SH-SY5Y (cell line): ENCODE measurements at regions not wholly inside any gene's neighbourhood (a gene's known extent, or its start where the extent isn't known, plus 50 kb on each side); places are given as distances from the start of the nearest gene placed in this dataset.

Experiments used
- GATA2 ChIP-seq: IDR thresholded peaks from 2 replicates; pipeline ENCODE4 v1.6.1; 2011; ENCODE audit warnings: mild to moderate bottlenecking, low read depth, low read length
- GATA3 ChIP-seq: IDR thresholded peaks from 2 replicates; pipeline ENCODE4 v1.6.1; 2011; ENCODE audit warnings: low read depth, mild to moderate bottlenecking, low read length, moderate library complexity

GRCh38 chr16:85385463-85386331 lies 227.4 kb upstream of the GSE1 start:
- TF ChIP-seq GATA2 (no peak), GATA3 (no peak)

GRCh38 chr16:85386467-85387170 lies 226.5 kb upstream of the GSE1 start:
- TF ChIP-seq GATA2 (no peak), GATA3 (no peak)

- TF ChIP-seq GATA2 = no peak
- no peak for TF ChIP-seq GATA3
These were observed 226.0 kb upstream of the GSE1 start for GRCh38 chr16:85387171-85387507.

GRCh38 chr16:85387731-85388295 lies 225.3 kb upstream of the GSE1 start:
- TF ChIP-seq GATA3 (no peak), GATA2 (no peak)

GRCh38 chr16:85389679-85390470 lies 223.2 kb upstream of the GSE1 start:
- no peak for TF ChIP-seq GATA2
- TF ChIP-seq GATA3 = no peak

- TF ChIP-seq GATA2 (no peak), GATA3 (no peak)
These were observed 222.5 kb upstream of the GSE1 start for GRCh38 chr16:85390511-85391174.

GRCh38 chr16:85391175-85391707 lies 221.9 kb upstream of the GSE1 start:
- TF ChIP-seq GATA3 = no peak
- no peak for TF ChIP-seq GATA2

GRCh38 chr16:85391769-85392583 lies 221.1 kb upstream of the GSE1 start:
- TF ChIP-seq GATA2 (no peak), GATA3 (no peak)

GRCh38 chr16:85392756-85393673 lies 220.1 kb upstream of the GSE1 start:
- TF ChIP-seq GATA2 (no peak), GATA3 (no peak)

- TF ChIP-seq GATA2 = no peak
- TF ChIP-seq GATA3 = no peak
These were observed 219.3 kb upstream of the GSE1 start for GRCh38 chr16:85393674-85394451.

- TF ChIP-seq GATA3 = no peak
- TF ChIP-seq GATA2 = no peak
These were observed 218.5 kb upstream of the GSE1 start for GRCh38 chr16:85394456-85395206.
